ENCODE measurements at regions not wholly inside any gene's neighbourhood (a gene's known extent, or its start where the extent isn't known, plus 50 kb on each side); places are given as distances from the start of the nearest gene placed in this dataset.

DNA sequence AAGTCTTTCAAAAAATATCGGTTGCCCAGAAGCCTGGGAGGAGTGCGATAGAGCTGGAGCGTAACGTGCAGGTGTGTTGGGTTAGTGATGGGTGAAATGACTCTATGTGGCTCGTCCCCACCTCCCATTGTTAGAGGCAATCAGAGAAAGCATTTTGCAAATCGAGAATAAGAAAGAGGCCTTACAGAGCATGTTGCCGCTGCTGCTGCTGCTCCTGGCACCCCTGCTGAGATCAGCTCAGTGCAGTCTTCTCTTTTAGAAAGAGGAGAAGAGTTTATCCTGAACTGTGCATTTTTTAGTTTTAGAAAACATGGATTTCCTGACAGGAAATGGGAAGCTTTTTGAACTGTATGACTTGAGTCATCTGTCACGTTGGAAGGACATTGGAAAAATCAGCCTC is 774.5 kb upstream of the RBFOX1 start:
- no peak for TF ChIP-seq EGR1 (IDR thresholded peaks at IDR 0.05)
- TF ChIP-seq, protein P1, sequence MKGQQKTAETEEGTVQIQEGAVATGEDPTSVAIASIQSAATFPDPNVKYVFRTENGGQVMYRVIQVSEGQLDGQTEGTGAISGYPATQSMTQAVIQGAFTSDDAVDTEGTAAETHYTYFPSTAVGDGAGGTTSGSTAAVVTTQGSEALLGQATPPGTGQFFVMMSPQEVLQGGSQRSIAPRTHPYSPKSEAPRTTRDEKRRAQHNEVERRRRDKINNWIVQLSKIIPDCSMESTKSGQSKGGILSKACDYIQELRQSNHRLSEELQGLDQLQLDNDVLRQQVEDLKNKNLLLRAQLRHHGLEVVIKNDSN (IDR thresholded peaks at IDR 0.05), result no peak
- TF ChIP-seq, protein P2, sequence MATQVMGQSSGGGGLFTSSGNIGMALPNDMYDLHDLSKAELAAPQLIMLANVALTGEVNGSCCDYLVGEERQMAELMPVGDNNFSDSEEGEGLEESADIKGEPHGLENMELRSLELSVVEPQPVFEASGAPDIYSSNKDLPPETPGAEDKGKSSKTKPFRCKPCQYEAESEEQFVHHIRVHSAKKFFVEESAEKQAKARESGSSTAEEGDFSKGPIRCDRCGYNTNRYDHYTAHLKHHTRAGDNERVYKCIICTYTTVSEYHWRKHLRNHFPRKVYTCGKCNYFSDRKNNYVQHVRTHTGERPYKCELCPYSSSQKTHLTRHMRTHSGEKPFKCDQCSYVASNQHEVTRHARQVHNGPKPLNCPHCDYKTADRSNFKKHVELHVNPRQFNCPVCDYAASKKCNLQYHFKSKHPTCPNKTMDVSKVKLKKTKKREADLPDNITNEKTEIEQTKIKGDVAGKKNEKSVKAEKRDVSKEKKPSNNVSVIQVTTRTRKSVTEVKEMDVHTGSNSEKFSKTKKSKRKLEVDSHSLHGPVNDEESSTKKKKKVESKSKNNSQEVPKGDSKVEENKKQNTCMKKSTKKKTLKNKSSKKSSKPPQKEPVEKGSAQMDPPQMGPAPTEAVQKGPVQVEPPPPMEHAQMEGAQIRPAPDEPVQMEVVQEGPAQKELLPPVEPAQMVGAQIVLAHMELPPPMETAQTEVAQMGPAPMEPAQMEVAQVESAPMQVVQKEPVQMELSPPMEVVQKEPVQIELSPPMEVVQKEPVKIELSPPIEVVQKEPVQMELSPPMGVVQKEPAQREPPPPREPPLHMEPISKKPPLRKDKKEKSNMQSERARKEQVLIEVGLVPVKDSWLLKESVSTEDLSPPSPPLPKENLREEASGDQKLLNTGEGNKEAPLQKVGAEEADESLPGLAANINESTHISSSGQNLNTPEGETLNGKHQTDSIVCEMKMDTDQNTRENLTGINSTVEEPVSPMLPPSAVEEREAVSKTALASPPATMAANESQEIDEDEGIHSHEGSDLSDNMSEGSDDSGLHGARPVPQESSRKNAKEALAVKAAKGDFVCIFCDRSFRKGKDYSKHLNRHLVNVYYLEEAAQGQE (IDR thresholded peaks at IDR 0.05; ENCODE audit: low read depth), result no peak
- no peak for TF ChIP-seq YY1 (IDR thresholded peaks at IDR 0.05; ENCODE audit: low read depth)
- no peak for TF ChIP-seq TAF1 (IDR thresholded peaks at IDR 0.05; ENCODE audit: low read depth)
- TF ChIP-seq, protein P3, sequence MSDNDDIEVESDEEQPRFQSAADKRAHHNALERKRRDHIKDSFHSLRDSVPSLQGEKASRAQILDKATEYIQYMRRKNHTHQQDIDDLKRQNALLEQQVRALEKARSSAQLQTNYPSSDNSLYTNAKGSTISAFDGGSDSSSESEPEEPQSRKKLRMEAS (IDR thresholded peaks at IDR 0.05), result no peak
- no peak for TF ChIP-seq EP300 (IDR thresholded peaks at IDR 0.05; ENCODE audit: borderline replicate concordance)
- no peak for TF ChIP-seq ZBTB7A (IDR thresholded peaks at IDR 0.05; ENCODE audit: low read depth)
- no peak for TF ChIP-seq CREB1 (IDR thresholded peaks at IDR 0.05; ENCODE audit: low read depth)
- no peak for TF ChIP-seq FOXM1 (IDR thresholded peaks at IDR 0.05; ENCODE audit: borderline replicate concordance, low read depth)
- no peak for TF ChIP-seq RAD21 (IDR thresholded peaks at IDR 0.05; ENCODE audit: low read depth)
- TF ChIP-seq CEBPB (IDR thresholded peaks at IDR 0.05), result no peak
- no peak for TF ChIP-seq TCF12 (IDR thresholded peaks at IDR 0.05; ENCODE audit: low read depth)

Data from Ishikawa (cell line).